ENCODE measurements at regions not wholly inside any gene's neighbourhood (a gene's known extent, or its start where the extent isn't known, plus 50 kb on each side); places are given as distances from the start of the nearest gene placed in this dataset.
A peak's percentile ranks its signal among the peaks of the same experiment; 100 is the strongest.

DNA sequence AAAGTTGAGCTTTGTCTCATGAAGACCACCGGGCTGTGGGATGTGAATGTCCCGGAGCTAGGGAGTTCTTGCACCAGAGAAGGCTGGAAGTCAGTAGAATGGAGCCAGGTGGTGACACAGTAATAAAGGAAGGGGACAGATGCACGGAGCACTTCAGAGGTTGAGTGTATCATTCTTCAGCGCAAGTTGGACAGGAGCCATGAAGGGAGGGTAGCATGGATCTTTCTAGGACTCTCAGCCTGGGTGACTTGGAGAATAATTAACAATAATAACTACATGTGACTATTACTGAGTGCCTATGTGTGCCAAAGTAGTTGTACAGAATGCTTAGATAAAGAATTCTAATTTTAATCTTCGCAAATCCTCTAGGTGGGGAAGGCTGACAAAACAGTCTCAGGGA, 258.7 kb upstream of the AJAP1 start:
- 80% methylated on average over 3 of the region's 5 CpGs for WGBS (ENCODE audit: insufficient coverage)
- Histone ChIP-seq H3K9me3 (ENCODE audit: control insufficient read depth, insufficient read depth, low read length) (no peaks in the 10 kb centered on the region), H3K27me3 (ENCODE audit: control insufficient read depth, insufficient read depth, low read length) (no peaks in the 10 kb centered on the region), H3K36me3 (ENCODE audit: control insufficient read depth, insufficient read depth, low read length) (no peaks in the 10 kb centered on the region), H3K27ac (ENCODE audit: low read depth, low read length) (no peak overlapping the region), H3K4me1 (ENCODE audit: control insufficient read depth, insufficient read depth, low read length) (peaks cover 20% of the 10 kb centered on the region), H3K4me3 (ENCODE audit: low read depth, low read length) (no peak overlapping the region)
- peak in 1 of 6 donors; percentile 46 for DNase-seq (ENCODE audit: low read depth in 4 of 6, low spot score in 6 of 6)

DNA sequence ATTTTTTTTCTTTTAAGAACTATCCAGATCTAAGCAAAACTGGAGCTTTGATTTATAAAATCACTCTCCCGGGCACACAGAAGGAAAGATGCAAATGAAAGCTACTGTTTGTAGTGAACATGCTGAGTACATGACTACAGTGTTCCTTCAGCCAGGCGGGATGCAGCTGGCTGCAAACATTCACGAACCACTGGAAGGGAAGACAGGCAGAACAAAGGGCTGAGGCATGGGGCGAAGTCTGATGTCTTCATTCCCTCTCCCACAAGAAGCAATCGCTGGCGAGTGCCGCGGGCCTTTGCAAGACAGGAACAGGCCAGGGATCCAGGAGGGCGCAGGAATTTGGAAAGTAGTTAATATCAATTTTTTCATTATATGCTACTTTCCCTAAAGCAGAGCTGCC, 257.9 kb upstream of the AJAP1 start:
- Histone ChIP-seq H3K9me3 (ENCODE audit: control insufficient read depth, insufficient read depth, low read length) (no peaks in the 10 kb centered on the region), H3K27me3 (ENCODE audit: control insufficient read depth, insufficient read depth, low read length) (no peaks in the 10 kb centered on the region), H3K27ac (ENCODE audit: low read depth, low read length) (no peak overlapping the region), H3K4me3 (ENCODE audit: low read depth, low read length) (no peak overlapping the region), H3K4me1 (ENCODE audit: control insufficient read depth, insufficient read depth, low read length) (peaks cover 20% of the 10 kb centered on the region), H3K36me3 (ENCODE audit: control insufficient read depth, insufficient read depth, low read length) (no peaks in the 10 kb centered on the region)
- DNase-seq (ENCODE audit: low read depth in 4 of 6, low spot score in 6 of 6) = peak in 3 of 6 donors; percentile 42 to 92 (median 71)
- WGBS (ENCODE audit: insufficient coverage) = 19% methylated on average over 2 of the region's 9 CpGs

DNA sequence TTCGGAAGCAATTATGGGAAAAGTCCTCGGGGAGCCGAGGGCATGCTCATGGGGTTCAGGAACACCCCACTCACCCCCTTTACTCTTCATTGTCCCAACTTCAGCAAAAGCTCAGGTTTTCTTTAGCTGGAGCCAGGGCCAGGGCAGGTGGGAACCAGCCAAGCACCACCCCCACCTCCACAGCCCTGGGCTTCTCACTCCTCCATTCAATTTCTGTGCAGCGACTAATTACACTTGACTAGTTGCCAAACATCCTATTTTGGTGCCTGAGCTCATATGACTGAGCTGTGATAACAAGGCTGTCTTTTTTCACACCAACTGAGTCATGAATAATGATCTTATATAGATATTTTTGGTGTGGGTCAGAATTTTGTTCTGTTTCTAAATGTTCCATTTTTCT, 257.2 kb upstream of the AJAP1 start:
- H3K4me1 ChIP-seq (ENCODE audit: control insufficient read depth, insufficient read depth, low read length) = peaks cover 20% of the 10 kb centered on the region
- peak in 2 of 6 donors; percentile 81 to 83 for DNase-seq (ENCODE audit: low read depth in 4 of 6, low spot score in 6 of 6)
- 53% methylated on average over 4 of the region's 4 CpGs for WGBS (ENCODE audit: insufficient coverage)
- no peak overlapping the region for H3K27ac ChIP-seq (ENCODE audit: low read depth, low read length)
- no peaks in the 10 kb centered on the region for H3K9me3 ChIP-seq (ENCODE audit: control insufficient read depth, insufficient read depth, low read length)
- H3K36me3 ChIP-seq (ENCODE audit: control insufficient read depth, insufficient read depth, low read length) = no peaks in the 10 kb centered on the region
- H3K27me3 ChIP-seq (ENCODE audit: control insufficient read depth, insufficient read depth, low read length) = no peaks in the 10 kb centered on the region
- H3K4me3 ChIP-seq (ENCODE audit: low read depth, low read length) = no peak overlapping the region

DNA sequence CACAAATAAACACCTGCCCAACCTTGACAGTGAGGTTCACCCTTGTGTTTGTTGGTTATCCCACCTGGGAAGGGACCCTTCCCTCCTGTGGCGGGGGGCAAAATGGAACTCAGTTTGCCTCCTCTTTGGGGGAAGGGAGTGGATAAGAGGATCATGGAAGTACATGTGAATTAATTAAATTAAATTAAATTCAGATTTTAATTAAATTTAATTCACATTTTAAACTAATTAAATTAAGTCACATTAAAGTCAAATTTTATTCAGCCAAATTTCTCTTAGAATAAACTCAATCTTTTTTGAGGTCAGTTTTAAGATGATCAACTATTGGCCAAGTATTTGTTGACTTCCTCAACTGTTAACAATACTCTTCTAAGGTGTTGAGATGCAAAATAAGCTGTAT, 252.4 kb upstream of the AJAP1 start:
- Histone ChIP-seq H3K36me3 (ENCODE audit: control insufficient read depth, insufficient read depth, low read length) (no peaks in the 10 kb centered on the region), H3K9me3 (ENCODE audit: control insufficient read depth, insufficient read depth, low read length) (no peaks in the 10 kb centered on the region), H3K4me3 (ENCODE audit: low read depth, low read length) (no peak overlapping the region), H3K4me1 (ENCODE audit: control insufficient read depth, insufficient read depth, low read length) (peaks cover 18% of the 10 kb centered on the region), H3K27me3 (ENCODE audit: control insufficient read depth, insufficient read depth, low read length) (no peaks in the 10 kb centered on the region), H3K27ac (ENCODE audit: low read depth, low read length) (no peak overlapping the region)
- DNase-seq (ENCODE audit: low read depth in 4 of 6, low spot score in 6 of 6) = no peak
- no CpG with 5 or more reads among the region's 1 CpG for WGBS (ENCODE audit: insufficient coverage)

DNA sequence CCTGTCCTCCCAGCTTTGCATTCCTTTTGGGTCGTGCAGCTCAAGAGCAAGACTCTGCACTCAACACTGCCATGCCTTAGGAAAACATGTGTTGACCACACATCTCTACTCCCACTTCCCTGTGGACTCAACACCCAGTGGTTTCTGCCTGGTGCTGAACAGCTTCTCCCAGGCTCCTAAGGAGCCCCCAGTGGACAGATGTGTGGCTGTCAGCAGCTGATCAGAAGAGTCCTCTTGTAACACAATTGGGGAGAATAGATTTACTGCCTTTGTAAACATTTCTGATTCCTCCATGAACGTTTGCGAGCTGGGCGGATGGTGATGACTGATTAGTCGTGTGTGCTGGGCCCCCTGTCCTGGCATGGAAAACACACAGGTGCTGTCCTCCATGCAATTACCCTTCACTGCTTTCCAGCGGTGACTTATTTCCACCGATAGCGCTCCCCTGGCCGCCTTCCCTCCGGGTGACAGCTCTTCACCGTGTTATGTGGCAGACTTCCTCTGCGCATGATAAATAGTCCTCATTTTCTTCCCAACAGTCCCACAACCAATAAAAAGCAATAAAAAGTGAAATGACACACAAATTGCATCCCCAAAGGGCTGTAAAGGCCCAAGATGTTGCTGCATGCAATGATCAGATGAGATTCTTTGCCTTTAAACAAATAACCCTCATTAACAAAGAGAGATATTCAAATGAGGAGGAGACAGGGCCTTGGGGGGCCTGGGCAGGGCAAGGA, 249.4 kb upstream of the AJAP1 start:
- no peaks in the 10 kb centered on the region for H3K9me3 ChIP-seq (ENCODE audit: control insufficient read depth, insufficient read depth, low read length)
- no peaks in the 10 kb centered on the region for H3K36me3 ChIP-seq (ENCODE audit: control insufficient read depth, insufficient read depth, low read length)
- peaks cover 9% of the 10 kb centered on the region for H3K4me1 ChIP-seq (ENCODE audit: control insufficient read depth, insufficient read depth, low read length)
- peak in 1 of 6 donors; percentile 96 for DNase-seq (ENCODE audit: low read depth in 4 of 6, low spot score in 6 of 6)
- no peak overlapping the region for H3K4me3 ChIP-seq (ENCODE audit: low read depth, low read length)
- H3K27me3 ChIP-seq (ENCODE audit: control insufficient read depth, insufficient read depth, low read length) = no peaks in the 10 kb centered on the region
- H3K27ac ChIP-seq (ENCODE audit: low read depth, low read length) = no peak overlapping the region
- WGBS (ENCODE audit: insufficient coverage) = 43% methylated on average over 11 of the region's 12 CpGs

DNA sequence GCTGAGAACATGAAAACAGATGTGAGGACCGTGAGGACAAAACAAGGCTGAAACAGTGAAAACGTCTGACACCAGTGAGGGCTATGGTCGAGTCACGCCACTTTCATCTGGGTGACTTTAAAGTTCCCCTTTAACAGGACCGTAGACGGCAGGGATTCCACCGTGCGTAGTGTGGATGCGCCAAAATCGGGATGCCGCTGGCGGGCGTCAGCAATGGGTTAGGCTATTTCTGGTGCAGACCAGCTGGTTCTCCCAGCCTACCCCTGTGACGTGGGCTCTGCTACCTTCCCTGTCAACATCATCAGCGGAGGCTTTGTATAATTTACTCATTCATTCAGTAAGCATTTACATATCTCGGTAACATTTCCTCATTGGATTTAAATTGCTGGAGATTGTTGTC, 246.6 kb upstream of the AJAP1 start:
- no peaks in the 10 kb centered on the region for H3K9me3 ChIP-seq (ENCODE audit: control insufficient read depth, insufficient read depth, low read length)
- no peak overlapping the region for H3K4me3 ChIP-seq (ENCODE audit: low read depth, low read length)
- H3K27me3 ChIP-seq (ENCODE audit: control insufficient read depth, insufficient read depth, low read length) = no peaks in the 10 kb centered on the region
- no peak overlapping the region for H3K27ac ChIP-seq (ENCODE audit: low read depth, low read length)
- 93% methylated on average over 8 of the region's 16 CpGs for WGBS (ENCODE audit: insufficient coverage)
- no peak for DNase-seq (ENCODE audit: low read depth in 4 of 6, low spot score in 6 of 6)
- H3K4me1 ChIP-seq (ENCODE audit: control insufficient read depth, insufficient read depth, low read length) = peaks cover 9% of the 10 kb centered on the region
- H3K36me3 ChIP-seq (ENCODE audit: control insufficient read depth, insufficient read depth, low read length) = no peaks in the 10 kb centered on the region

DNA sequence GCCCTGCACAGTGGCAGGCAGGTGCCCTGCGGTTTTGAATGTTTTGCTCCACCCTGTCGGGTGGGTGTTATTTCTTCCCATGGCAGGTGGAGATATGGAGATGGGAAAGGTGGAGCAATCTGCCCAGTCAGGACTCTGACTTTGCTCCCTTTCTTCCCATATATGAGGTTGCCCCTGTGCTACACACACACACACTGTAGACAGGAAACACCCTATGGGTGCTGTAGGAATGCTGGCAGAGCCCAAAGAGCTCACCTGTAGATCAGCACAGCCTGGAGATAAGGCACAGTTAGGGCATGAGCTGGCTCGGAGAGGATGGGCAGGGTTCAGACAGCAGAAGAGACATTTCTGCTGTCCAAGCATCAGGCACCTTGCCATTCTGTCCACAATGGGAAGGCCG, 246.0 kb upstream of the AJAP1 start:
- Histone ChIP-seq H3K36me3 (ENCODE audit: control insufficient read depth, insufficient read depth, low read length) (no peaks in the 10 kb centered on the region), H3K4me1 (ENCODE audit: control insufficient read depth, insufficient read depth, low read length) (peaks cover 9% of the 10 kb centered on the region), H3K27ac (ENCODE audit: low read depth, low read length) (no peak overlapping the region), H3K4me3 (ENCODE audit: low read depth, low read length) (no peak overlapping the region), H3K27me3 (ENCODE audit: control insufficient read depth, insufficient read depth, low read length) (no peaks in the 10 kb centered on the region), H3K9me3 (ENCODE audit: control insufficient read depth, insufficient read depth, low read length) (no peaks in the 10 kb centered on the region)
- no peak for DNase-seq (ENCODE audit: low read depth in 4 of 6, low spot score in 6 of 6)
- 96% methylated on average over 2 of the region's 4 CpGs for WGBS (ENCODE audit: insufficient coverage)

DNA sequence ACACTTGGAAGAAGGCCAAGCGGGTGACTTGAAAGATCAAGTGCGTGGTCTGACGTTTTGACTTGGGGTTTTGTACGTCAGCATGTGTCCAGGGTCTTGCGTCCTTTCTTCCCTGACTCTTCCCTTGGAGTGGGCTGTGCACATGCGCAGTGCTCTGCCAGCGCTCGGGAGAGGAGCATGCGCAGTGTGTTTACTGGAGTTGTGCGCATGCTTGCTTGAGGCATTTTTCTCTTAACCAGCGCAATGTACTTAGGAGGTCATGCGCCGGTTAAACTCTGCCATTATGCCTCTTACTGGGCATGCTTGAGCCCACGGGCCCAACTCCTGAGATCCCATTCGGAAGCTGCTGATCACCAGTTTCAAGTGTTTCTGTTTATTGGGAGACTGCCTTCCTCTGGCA, 242.5 kb upstream of the AJAP1 start:
- Histone ChIP-seq H3K4me1 (ENCODE audit: control insufficient read depth, insufficient read depth, low read length) (peaks cover 8% of the 10 kb centered on the region), H3K27me3 (ENCODE audit: control insufficient read depth, insufficient read depth, low read length) (no peaks in the 10 kb centered on the region), H3K9me3 (ENCODE audit: control insufficient read depth, insufficient read depth, low read length) (no peaks in the 10 kb centered on the region), H3K36me3 (ENCODE audit: control insufficient read depth, insufficient read depth, low read length) (no peaks in the 10 kb centered on the region), H3K4me3 (ENCODE audit: low read depth, low read length) (no peak overlapping the region), H3K27ac (ENCODE audit: low read depth, low read length) (no peak overlapping the region)
- no peak for DNase-seq (ENCODE audit: low read depth in 4 of 6, low spot score in 6 of 6)
- 85% methylated on average over 15 of the region's 15 CpGs for WGBS (ENCODE audit: insufficient coverage)

DNA sequence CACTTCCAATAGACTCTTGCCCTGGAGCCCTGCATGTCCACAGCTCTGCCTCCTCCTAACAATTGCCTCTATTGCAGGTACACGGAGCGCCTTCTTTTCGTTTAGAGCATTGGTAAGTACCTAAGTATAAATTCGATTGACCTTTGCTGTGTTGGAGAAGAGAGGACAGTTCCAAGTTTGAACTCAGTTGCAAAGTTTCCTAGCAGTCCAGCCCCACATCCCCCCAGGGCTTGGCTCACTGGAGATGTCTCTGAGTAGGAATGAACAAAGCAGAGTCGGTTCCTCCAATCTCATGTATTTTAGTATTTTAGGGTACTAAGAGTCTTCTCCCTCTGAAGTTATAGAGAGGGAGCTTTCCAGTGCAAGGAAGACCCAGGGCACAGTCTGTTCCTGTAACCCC, 238.9 kb upstream of the AJAP1 start:
- Histone ChIP-seq H3K4me1 (ENCODE audit: control insufficient read depth, insufficient read depth, low read length) (peaks cover 11% of the 10 kb centered on the region), H3K4me3 (ENCODE audit: low read depth, low read length) (no peak overlapping the region), H3K36me3 (ENCODE audit: control insufficient read depth, insufficient read depth, low read length) (no peaks in the 10 kb centered on the region), H3K27ac (ENCODE audit: low read depth, low read length) (no peak overlapping the region), H3K27me3 (ENCODE audit: control insufficient read depth, insufficient read depth, low read length) (no peaks in the 10 kb centered on the region), H3K9me3 (ENCODE audit: control insufficient read depth, insufficient read depth, low read length) (peaks cover 2% of the 10 kb centered on the region)
- no peak for DNase-seq (ENCODE audit: low read depth in 4 of 6, low spot score in 6 of 6)
- WGBS (ENCODE audit: insufficient coverage) = 100% methylated on average over 4 of the region's 5 CpGs

DNA sequence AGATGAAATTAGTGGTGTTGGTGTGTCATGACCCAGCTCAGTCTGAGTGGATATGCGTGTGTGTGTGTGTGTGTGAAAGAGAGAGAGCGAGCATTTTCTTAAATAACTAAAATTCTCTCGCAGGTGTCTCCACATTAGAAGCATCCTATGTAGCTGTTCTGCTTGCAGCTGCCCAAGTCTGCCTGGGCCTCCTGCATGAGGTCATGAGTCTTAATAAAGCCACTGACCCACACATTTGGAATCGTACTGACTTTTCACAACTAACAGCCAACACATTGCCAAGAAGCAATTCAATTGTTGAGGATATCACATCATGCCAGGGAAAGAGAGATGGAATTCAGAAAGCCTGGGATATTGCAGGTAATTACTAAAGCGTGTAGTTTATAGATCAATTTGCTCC, 238.2 kb upstream of the AJAP1 start:
- no peaks in the 10 kb centered on the region for H3K36me3 ChIP-seq (ENCODE audit: control insufficient read depth, insufficient read depth, low read length)
- H3K4me3 ChIP-seq (ENCODE audit: low read depth, low read length) = no peak overlapping the region
- H3K4me1 ChIP-seq (ENCODE audit: control insufficient read depth, insufficient read depth, low read length) = peaks cover 11% of the 10 kb centered on the region
- H3K27me3 ChIP-seq (ENCODE audit: control insufficient read depth, insufficient read depth, low read length) = no peaks in the 10 kb centered on the region
- H3K9me3 ChIP-seq (ENCODE audit: control insufficient read depth, insufficient read depth, low read length) = peaks cover 2% of the 10 kb centered on the region
- DNase-seq (ENCODE audit: low read depth in 4 of 6, low spot score in 6 of 6) = peak in 2 of 6 donors; percentile 22 to 86
- no CpG with 5 or more reads among the region's 5 CpGs for WGBS (ENCODE audit: insufficient coverage)
- H3K27ac ChIP-seq (ENCODE audit: low read depth, low read length) = no peak overlapping the region

All from spinal cord (tissue), 9 donors.